Gastrocnemius medialis (tissue), 4 donors: ENCODE measurements at regions not wholly inside any gene's neighbourhood (a gene's known extent, or its start where the extent isn't known, plus 50 kb on each side); places are given as distances from the start of the nearest gene placed in this dataset.

ENCODE experiments used
- CTCF ChIP-seq, 5 experiments: fragments of 450-650 bp in 3 of 5; fragments of 200-600 bp in 2 of 5; sonication (generic) in 2 of 5; IDR thresholded peaks in 4 of 5; conservative IDR thresholded peaks in 1 of 5; 1 replicate in 4 of 5; 2 replicates in 1 of 5; pipeline ENCODE4 v1.5.1; 2016 to 2019; ENCODE audit warnings: antibody characterized with exemption in 5 of 5, mild to moderate bottlenecking in 3 of 5, moderate library complexity in 3 of 5
- POLR2A ChIP-seq, 2 donors: fragments of 450-650 bp; IDR thresholded peaks; one replicate each; pipeline ENCODE4 v1.6.1; 2017; ENCODE audit warnings: antibody characterized with exemption in 2 of 2, mild to moderate bottlenecking in 2 of 2, moderate library complexity in 2 of 2

GRCh38 chr5:99005506-99005905, 76.7 kb upstream of the CHD1 start:
- TF ChIP-seq CTCF (IDR thresholded peaks at IDR 0.05 in 4 of 5, conservative IDR thresholded peaks at IDR 0.05 in 1 of 5) (no peak), POLR2A (IDR thresholded peaks at IDR 0.05) (no peak)
